HG03432 (cell line): ENCODE measurements at regions not wholly inside any gene's neighbourhood (a gene's known extent, or its start where the extent isn't known, plus 50 kb on each side); places are given as distances from the start of the nearest gene placed in this dataset.

Experiments
- ATAC-seq: cut with Tn5 transposase; IDR thresholded peaks from one replicate; pipeline ENCODE4 v1.9.1; 2021; ENCODE audit warnings: mild to moderate bottlenecking, moderate library complexity; ENCODE audit not compliant: unreplicated experiment

GRCh38 chr6:16078064-16078463 lies 50.8 kb upstream of the MYLIP start:
- ATAC-seq, result peak; percentile 67

- no peak for ATAC-seq
Measured at GRCh38 chr6:16069671-16070070, 59.2 kb upstream of the MYLIP start.

- no peak for ATAC-seq
Measured at GRCh38 chr6:16069222-16069621, 59.7 kb upstream of the MYLIP start.

GRCh38 chr6:16067568-16067967 lies 61.3 kb upstream of the MYLIP start:
- no peak for ATAC-seq

GRCh38 chr6:16064671-16065072 lies 64.2 kb upstream of the MYLIP start:
- no peak for ATAC-seq

- ATAC-seq, result no peak
Measured at GRCh38 chr6:16063580-16063979, 65.3 kb upstream of the MYLIP start.

GRCh38 chr6:16061818-16062217 lies 67.1 kb upstream of the MYLIP start:
- ATAC-seq, result no peak

GRCh38 chr6:16060039-16060438 lies 68.8 kb upstream of the MYLIP start:
- ATAC-seq, result no peak

GRCh38 chr6:16059496-16059895 lies 69.4 kb upstream of the MYLIP start:
- no peak for ATAC-seq

- no peak for ATAC-seq
Measured at GRCh38 chr6:16058929-16059345, 69.9 kb upstream of the MYLIP start.

GRCh38 chr6:16058201-16058928 lies 70.5 kb upstream of the MYLIP start:
- ATAC-seq, result no peak

- ATAC-seq, result no peak
Measured at GRCh38 chr6:16057446-16057845, 71.4 kb upstream of the MYLIP start.

GRCh38 chr6:16056263-16056870 lies 72.5 kb upstream of the MYLIP start:
- ATAC-seq, result no peak

- ATAC-seq, result no peak
Measured at GRCh38 chr6:16055852-16056251, 73.0 kb upstream of the MYLIP start.

- no peak for ATAC-seq
Measured at GRCh38 chr6:16049168-16049567, 79.7 kb upstream of the MYLIP start.

GRCh38 chr6:16048221-16048620 lies 80.7 kb upstream of the MYLIP start:
- ATAC-seq, result no peak

GRCh38 chr6:16047435-16047990 lies 81.4 kb upstream of the MYLIP start:
- no peak for ATAC-seq

GRCh38 chr6:16045238-16045637 lies 83.6 kb upstream of the MYLIP start:
- no peak for ATAC-seq

- no peak for ATAC-seq
Measured at GRCh38 chr6:16044211-16044643, 84.7 kb upstream of the MYLIP start.

- peak; percentile 73 for ATAC-seq
Measured at GRCh38 chr6:16043171-16044135, 85.4 kb upstream of the MYLIP start.

GRCh38 chr6:16042751-16043150 lies 86.1 kb upstream of the MYLIP start:
- ATAC-seq, result no peak
